ENCODE measurements at regions not wholly inside any gene's neighbourhood (a gene's known extent, or its start where the extent isn't known, plus 50 kb on each side); places are given as distances from the start of the nearest gene placed in this dataset.
"Not testable (repeated sequence)": the region's sequence is repeated elsewhere in the genome, so short reads cannot be mapped to it uniquely, and the experiment has no call there.

- TF ChIP-seq CTCF (IDR thresholded peaks at IDR 0.05; ENCODE audit: low read depth, low read length); POLR2A (IDR thresholded peaks at IDR 0.05; ENCODE audit: extremely low read depth, insufficient read length); MAX (IDR thresholded peaks at IDR 0.05; ENCODE audit: low read depth, low read length); MYC (IDR thresholded peaks at IDR 0.05; ENCODE audit: low read depth, low read length): not testable (repeated sequence)
Measured at GRCh38 chr16:29172098-29172724, 187.4 kb downstream of the LAT start.
